HEK293 (cell line): ENCODE measurements at regions not wholly inside any gene's neighbourhood (a gene's known extent, or its start where the extent isn't known, plus 50 kb on each side); places are given as distances from the start of the nearest gene placed in this dataset.
A peak's percentile ranks its signal among the peaks of the same experiment; 100 is the strongest.

Experiments used
- CTCF ChIA-PET: fragments of 350-600 bp; formaldehyde crosslinking; extraction: SDS; loops from one replicate; lab custom pipeline; 2021; ENCODE audit warnings: antibody characterized with exemption; lab: Yijun Ruan, JAX
- POLR2A ChIA-PET: fragments of 300-600 bp; formaldehyde crosslinking; extraction: SDS; loops from one replicate; lab custom pipeline; 2020; ENCODE audit warnings: antibody characterized with exemption, inconsistent platforms; lab: Yijun Ruan, JAX
- H3K27ac ChIP-seq: fragments of 200-500 bp; sonication (Bioruptor generic); 2 replicates; pipeline ENCODE4 v1.5.1; 2014; ENCODE audit warnings: low read depth, low read length, control low read depth, inconsistent platforms; ENCODE audit errors: extremely low read depth
- H3K36me3 ChIP-seq, 2 experiments: fragments of 200-500 bp in 1 of 2; sonication (Bioruptor generic) in 1 of 2; 1 replicate in 1 of 2; 2 replicates in 1 of 2; pipeline ENCODE4 v1.5.1; 2014 to 2017; ENCODE audit warnings: inconsistent platforms in 2 of 2, low read length in 2 of 2; ENCODE audit not compliant: control insufficient read depth in 2 of 2, insufficient read depth in 1 of 2
- H3K4me1 ChIP-seq: fragments of 200-500 bp; sonication (Bioruptor generic); 2 replicates; pipeline ENCODE4 v1.5.1; 2014; ENCODE audit warnings: mild to moderate bottlenecking, low read length, inconsistent platforms; ENCODE audit not compliant: control insufficient read depth, insufficient read depth
- H3K4me3 ChIP-seq: 2 replicates; pipeline ENCODE4 v1.5.1; 2011; ENCODE audit warnings: low read depth, mild to moderate bottlenecking, control low read depth, low read length, moderate library complexity
- H3K9me3 ChIP-seq: fragments of 200-500 bp; sonication (Bioruptor generic); 2 replicates; pipeline ENCODE4 v1.5.1; 2014; ENCODE audit warnings: low read depth, low read length, inconsistent platforms; ENCODE audit not compliant: control insufficient read depth, insufficient read depth
- EGR2 ChIP-seq: fragments of 450-650 bp; formaldehyde crosslinking; IDR thresholded peaks from 2 replicates; pipeline ENCODE4 v1.5.1; 2016; ENCODE audit warnings: low read depth, missing biosample characterization, missing genetic modification characterization
- GFI1B ChIP-seq: fragments of 450-650 bp; formaldehyde crosslinking; IDR thresholded peaks from 2 replicates; pipeline ENCODE4 v1.5.1; 2016; ENCODE audit warnings: missing biosample characterization, missing genetic modification characterization
- MYNN ChIP-seq: fragments of 450-650 bp; formaldehyde crosslinking; IDR thresholded peaks from 2 replicates; pipeline ENCODE4 v1.5.1; 2016; ENCODE audit warnings: missing biosample characterization, missing genetic modification characterization, borderline replicate concordance
- PRDM1 ChIP-seq: fragments of 450-650 bp; formaldehyde crosslinking; IDR thresholded peaks from 2 replicates; pipeline ENCODE4; 2016; ENCODE audit warnings: missing biosample characterization, missing genetic modification characterization
- PRDM10 ChIP-seq: fragments of 450-650 bp; formaldehyde crosslinking; IDR thresholded peaks from 2 replicates; pipeline ENCODE4 v1.5.1; 2016; ENCODE audit warnings: missing biosample characterization, missing genetic modification characterization
- RBAK ChIP-seq: fragments of 450-650 bp; formaldehyde crosslinking; IDR thresholded peaks from 2 replicates; pipeline ENCODE4 v1.5.1; 2016; ENCODE audit warnings: missing biosample characterization, missing genetic modification characterization
- SP7 ChIP-seq: fragments of 450-650 bp; formaldehyde crosslinking; IDR thresholded peaks from 2 replicates; pipeline ENCODE4 v1.5.1; 2016; ENCODE audit warnings: missing biosample characterization, missing genetic modification characterization
- YY2 ChIP-seq: fragments of 450-650 bp; formaldehyde crosslinking; IDR thresholded peaks from 2 replicates; pipeline ENCODE4 v1.5.1; 2016; ENCODE audit warnings: missing biosample characterization, missing genetic modification characterization
- ZFP3 ChIP-seq: fragments of 450-650 bp; formaldehyde crosslinking; IDR thresholded peaks from 2 replicates; pipeline ENCODE4 v1.5.1; 2016; ENCODE audit warnings: low read depth, missing biosample characterization, missing genetic modification characterization
- ZNF10 ChIP-seq: fragments of 450-650 bp; formaldehyde crosslinking; IDR thresholded peaks from 2 replicates; pipeline ENCODE4 v1.5.1; 2017; ENCODE audit warnings: missing biosample characterization, missing genetic modification characterization
- ZNF157 ChIP-seq: fragments of 450-650 bp; formaldehyde crosslinking; IDR thresholded peaks from 2 replicates; pipeline ENCODE4 v1.5.1; 2016; ENCODE audit warnings: missing biosample characterization, missing genetic modification characterization
- ZNF2 ChIP-seq: fragments of 450-650 bp; formaldehyde crosslinking; IDR thresholded peaks from 2 replicates; pipeline ENCODE4 v1.5.1; 2016; ENCODE audit warnings: missing biosample characterization, missing genetic modification characterization
- ZNF239 ChIP-seq: fragments of 450-650 bp; formaldehyde crosslinking; IDR thresholded peaks from 2 replicates; pipeline ENCODE4 v1.5.1; 2016; ENCODE audit warnings: missing biosample characterization, missing genetic modification characterization
- ZNF311 ChIP-seq: fragments of 450-650 bp; formaldehyde crosslinking; IDR thresholded peaks from 2 replicates; pipeline ENCODE4 v1.5.1; 2017; ENCODE audit warnings: missing biosample characterization, missing genetic modification characterization, borderline replicate concordance
- ZNF335 ChIP-seq: fragments of 450-650 bp; formaldehyde crosslinking; conservative IDR thresholded peaks from 2 replicates; pipeline ENCODE4 v1.5.1; 2016; ENCODE audit warnings: missing biosample characterization, missing genetic modification characterization
- ZNF354C ChIP-seq: fragments of 450-650 bp; formaldehyde crosslinking; IDR thresholded peaks from 2 replicates; pipeline ENCODE4 v1.5.1; 2016; ENCODE audit warnings: missing biosample characterization, missing genetic modification characterization, low read depth, borderline replicate concordance
- ZNF394 ChIP-seq: fragments of 450-650 bp; formaldehyde crosslinking; IDR thresholded peaks from 2 replicates; pipeline ENCODE4 v1.5.1; 2016; ENCODE audit warnings: missing biosample characterization, missing genetic modification characterization, mild to moderate bottlenecking, moderate library complexity, borderline replicate concordance
- ZNF426 ChIP-seq: fragments of 450-650 bp; formaldehyde crosslinking; IDR thresholded peaks from 2 replicates; pipeline ENCODE4 v1.5.1; 2017; ENCODE audit warnings: missing biosample characterization, missing genetic modification characterization, mild to moderate bottlenecking, inconsistent platforms, moderate library complexity
- ZNF449 ChIP-seq: fragments of 450-650 bp; formaldehyde crosslinking; IDR thresholded peaks from 2 replicates; pipeline ENCODE4 v1.5.1; 2017; ENCODE audit warnings: missing biosample characterization, mild to moderate bottlenecking, missing genetic modification characterization, moderate library complexity
- ZNF529 ChIP-seq: fragments of 450-650 bp; formaldehyde crosslinking; IDR thresholded peaks from 2 replicates; pipeline ENCODE4 v1.5.1; 2017; ENCODE audit warnings: missing genetic modification characterization, missing biosample characterization; ENCODE audit not compliant: insufficient replicate concordance
- ZNF560 ChIP-seq: fragments of 450-650 bp; formaldehyde crosslinking; IDR thresholded peaks from 2 replicates; pipeline ENCODE4 v1.5.1; 2017; ENCODE audit warnings: missing biosample characterization, missing genetic modification characterization, borderline replicate concordance
- ZNF571 ChIP-seq: fragments of 450-650 bp; formaldehyde crosslinking; IDR thresholded peaks from 2 replicates; pipeline ENCODE4 v1.5.0; 2017; ENCODE audit warnings: missing biosample characterization, missing genetic modification characterization
- ZNF600 ChIP-seq: fragments of 450-650 bp; formaldehyde crosslinking; IDR thresholded peaks from 2 replicates; pipeline ENCODE4 v1.5.1; 2016; ENCODE audit warnings: missing biosample characterization, missing genetic modification characterization
- ZNF624 ChIP-seq: fragments of 450-650 bp; formaldehyde crosslinking; IDR thresholded peaks from 2 replicates; pipeline ENCODE4 v1.5.1; 2017; ENCODE audit warnings: missing biosample characterization, missing genetic modification characterization
- ZNF654 ChIP-seq: fragments of 450-650 bp; formaldehyde crosslinking; IDR thresholded peaks from 2 replicates; pipeline ENCODE4 v1.5.1; 2016; ENCODE audit warnings: low read depth, missing biosample characterization, missing genetic modification characterization
- ZNF777 ChIP-seq: fragments of 450-650 bp; formaldehyde crosslinking; IDR thresholded peaks from 2 replicates; pipeline ENCODE4 v1.5.1; 2017; ENCODE audit warnings: missing biosample characterization, missing genetic modification characterization, borderline replicate concordance
- TF ChIP-seq, protein P1 (sequence below): fragments of 450-650 bp; formaldehyde crosslinking; IDR thresholded peaks from 2 replicates; pipeline ENCODE4 v1.5.0; 2017; ENCODE audit warnings: missing biosample characterization, missing genetic modification characterization, borderline replicate concordance

- TF ChIP-seq MYNN (tag by site-specific recombination), result no peak
- TF ChIP-seq ZNF529, result no peak
- no peak for TF ChIP-seq YY2 (tag by site-specific recombination)
- TF ChIP-seq ZNF2 (tag by site-specific recombination), result no peak
- TF ChIP-seq ZNF449, result no peak
- no peak for TF ChIP-seq SP7 (tag by site-specific recombination)
- no peak for TF ChIP-seq ZNF600 (tag by site-specific recombination)
- TF ChIP-seq ZNF777, result no peak
- no peak for TF ChIP-seq ZNF394 (tag by site-specific recombination)
- TF ChIP-seq ZNF426 (tag by site-specific recombination), result no peak
- TF ChIP-seq ZNF560 (tag by site-specific recombination), result no peak
- TF ChIP-seq ZNF239 (tag by site-specific recombination), result no peak
- TF ChIP-seq ZNF335 (tag by site-specific recombination), result no peak
- no peak for TF ChIP-seq ZNF311 (tag by site-specific recombination)
- TF ChIP-seq RBAK (tag by site-specific recombination), result no peak
- no peak for TF ChIP-seq ZNF354C
- TF ChIP-seq ZNF571 (tag by site-specific recombination), result no peak
- Histone ChIP-seq H3K4me3 (no peak overlapping the region), H3K9me3 (no peaks in the 10 kb centered on the region), H3K4me1 (peaks cover 19% of the 10 kb centered on the region; the same call in 1 of the 2 replicates), H3K36me3 (no peaks in the 10 kb centered on the region), H3K27ac (no peak overlapping the region)
- ChIA-PET CTCF (no interaction called here), POLR2A (no interaction called here)
Observed at GRCh38 chr4:110849461-110849860, 226.6 kb upstream of the PITX2 start.

- Histone ChIP-seq H3K4me3 (no peak overlapping the region; the same call in 1 of the 2 replicates), H3K4me1 (peaks cover 19% of the 10 kb centered on the region; the same call in 1 of the 2 replicates), H3K27ac (peak overlapping the region; percentile 34; the same call in 1 of the 2 replicates), H3K9me3 (no peaks in the 10 kb centered on the region), H3K36me3 (no peaks in the 10 kb centered on the region)
- ChIA-PET CTCF (no interaction called here), POLR2A (no interaction called here)
- TF ChIP-seq ZNF335 (tag by site-specific recombination) (peak; percentile 47), ZNF10 (tag by site-specific recombination) (no peak), EGR2 (tag by site-specific recombination) (peak; percentile 74), ZNF654 (tag by site-specific recombination) (no peak), PRDM1 (peak; percentile 35; the same call in 1 of the 2 replicates), ZFP3 (0 out of 2 replicates have a peak, but pooled peaks have one; percentile 18), PRDM10 (peak; percentile 71), ZNF529 (no peak), GFI1B (tag by site-specific recombination) (0 out of 2 replicates have a peak, but pooled peaks have one; percentile 10), ZNF600 (tag by site-specific recombination) (peak; percentile 71), ZNF157 (tag by site-specific recombination) (no peak), ZNF624 (tag by site-specific recombination) (no peak)
- TF ChIP-seq, protein P1, sequence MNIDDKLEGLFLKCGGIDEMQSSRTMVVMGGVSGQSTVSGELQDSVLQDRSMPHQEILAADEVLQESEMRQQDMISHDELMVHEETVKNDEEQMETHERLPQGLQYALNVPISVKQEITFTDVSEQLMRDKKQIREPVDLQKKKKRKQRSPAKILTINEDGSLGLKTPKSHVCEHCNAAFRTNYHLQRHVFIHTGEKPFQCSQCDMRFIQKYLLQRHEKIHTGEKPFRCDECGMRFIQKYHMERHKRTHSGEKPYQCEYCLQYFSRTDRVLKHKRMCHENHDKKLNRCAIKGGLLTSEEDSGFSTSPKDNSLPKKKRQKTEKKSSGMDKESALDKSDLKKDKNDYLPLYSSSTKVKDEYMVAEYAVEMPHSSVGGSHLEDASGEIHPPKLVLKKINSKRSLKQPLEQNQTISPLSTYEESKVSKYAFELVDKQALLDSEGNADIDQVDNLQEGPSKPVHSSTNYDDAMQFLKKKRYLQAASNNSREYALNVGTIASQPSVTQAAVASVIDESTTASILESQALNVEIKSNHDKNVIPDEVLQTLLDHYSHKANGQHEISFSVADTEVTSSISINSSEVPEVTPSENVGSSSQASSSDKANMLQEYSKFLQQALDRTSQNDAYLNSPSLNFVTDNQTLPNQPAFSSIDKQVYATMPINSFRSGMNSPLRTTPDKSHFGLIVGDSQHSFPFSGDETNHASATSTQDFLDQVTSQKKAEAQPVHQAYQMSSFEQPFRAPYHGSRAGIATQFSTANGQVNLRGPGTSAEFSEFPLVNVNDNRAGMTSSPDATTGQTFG, result no peak
Observed at GRCh38 chr4:110850461-110851442, 227.9 kb upstream of the PITX2 start.
